OCI-LY1 (cell line): ENCODE measurements at regions not wholly inside any gene's neighbourhood (a gene's known extent, or its start where the extent isn't known, plus 50 kb on each side); places are given as distances from the start of the nearest gene placed in this dataset.

Experiments
- H2AFZ ChIP-seq: fragments of 200-600 bp; sonication (generic), shearing (Covaris generic); 2 replicates; pipeline ENCODE4 v1.6.0; 2014; ENCODE audit warnings: antibody characterized with exemption, mild to moderate bottlenecking, low read length
- H3F3A ChIP-seq: fragments of 200-600 bp; sonication (generic), shearing (Covaris generic); 2 replicates; pipeline ENCODE4 v1.6.0; 2014; ENCODE audit warnings: mild to moderate bottlenecking, antibody characterized with exemption, low read length, moderate library complexity; ENCODE audit not compliant: insufficient read depth
- H3K27ac ChIP-seq: fragments of 200-600 bp; sonication (generic); 2 replicates; pipeline ENCODE4 v1.5.1; 2014; ENCODE audit warnings: low read length, mixed run types, mild to moderate bottlenecking, low read depth; ENCODE audit not compliant: poor library complexity, severe bottlenecking
- H3K27me3 ChIP-seq: fragments of 200-600 bp; sonication (generic); 2 replicates; pipeline ENCODE4 v1.6.0; 2014; ENCODE audit warnings: antibody characterized with exemption, mild to moderate bottlenecking, low read length, moderate library complexity; ENCODE audit not compliant: insufficient read depth
- H3K36me3 ChIP-seq: fragments of 200-600 bp; sonication (generic); 2 replicates; pipeline ENCODE4 v1.6.1; 2014; ENCODE audit warnings: mild to moderate bottlenecking, antibody characterized with exemption, low read length, moderate library complexity, mixed read lengths; ENCODE audit not compliant: insufficient read depth
- H3K4me1 ChIP-seq: fragments of 200-600 bp; sonication (generic); 2 replicates; pipeline ENCODE4 v1.5.1; 2014; ENCODE audit warnings: mild to moderate bottlenecking, low read length, moderate library complexity; ENCODE audit not compliant: insufficient read depth, severe bottlenecking
- H3K4me2 ChIP-seq: fragments of 200-600 bp; sonication (generic), shearing (Covaris generic); 2 replicates; pipeline ENCODE4 v1.6.1; 2014; ENCODE audit warnings: low read length
- H3K4me3 ChIP-seq: fragments of 200-600 bp; sonication (generic); 2 replicates; pipeline ENCODE4 v1.5.1; 2014; ENCODE audit warnings: low read length, low read depth, mild to moderate bottlenecking, mixed read lengths; ENCODE audit not compliant: poor library complexity, severe bottlenecking
- H3K79me2 ChIP-seq: fragments of 200-600 bp; shearing (Covaris generic); 2 replicates; pipeline ENCODE4 v1.6.1; 2016; ENCODE audit warnings: mixed run types, low read length, mixed read lengths; ENCODE audit not compliant: insufficient read depth
- H3K9ac ChIP-seq: fragments of 200-600 bp; sonication (generic), shearing (Covaris generic); 2 replicates; pipeline ENCODE4 v1.6.1; 2014; ENCODE audit warnings: mild to moderate bottlenecking, low read length, mixed read lengths
- H3K9me2 ChIP-seq: fragments of 200-600 bp; sonication (generic), shearing (Covaris generic); 2 replicates; pipeline ENCODE4 v1.6.1; 2014; ENCODE audit warnings: low read depth, mild to moderate bottlenecking, low read length, mixed read lengths
- H3K9me3 ChIP-seq: fragments of 200-600 bp; shearing (Covaris generic); 2 replicates; pipeline ENCODE4 v1.6.1; 2014; ENCODE audit warnings: low read length, mixed read lengths
- H4K20me1 ChIP-seq: fragments of 200-600 bp; sonication (generic), shearing (Covaris generic); 2 replicates; pipeline ENCODE4 v1.6.0; 2016; ENCODE audit warnings: mild to moderate bottlenecking, low read length; ENCODE audit not compliant: insufficient read depth
- CTCF ChIP-seq: fragments of 200-600 bp; sonication (generic), shearing (Covaris generic); IDR thresholded peaks from 2 replicates; pipeline ENCODE4 v1.5.1; 2017; ENCODE audit warnings: mild to moderate bottlenecking, antibody characterized with exemption, low read length, moderate library complexity, mixed read lengths
- EZH2 ChIP-seq: fragments of 200-600 bp; sonication (generic), shearing (Covaris generic); IDR thresholded peaks from 2 replicates; pipeline ENCODE4 v1.8.0; 2017; ENCODE audit warnings: borderline replicate concordance, mixed run types, mild to moderate bottlenecking, antibody characterized with exemption, low read length, moderate library complexity, mixed read lengths

DNA sequence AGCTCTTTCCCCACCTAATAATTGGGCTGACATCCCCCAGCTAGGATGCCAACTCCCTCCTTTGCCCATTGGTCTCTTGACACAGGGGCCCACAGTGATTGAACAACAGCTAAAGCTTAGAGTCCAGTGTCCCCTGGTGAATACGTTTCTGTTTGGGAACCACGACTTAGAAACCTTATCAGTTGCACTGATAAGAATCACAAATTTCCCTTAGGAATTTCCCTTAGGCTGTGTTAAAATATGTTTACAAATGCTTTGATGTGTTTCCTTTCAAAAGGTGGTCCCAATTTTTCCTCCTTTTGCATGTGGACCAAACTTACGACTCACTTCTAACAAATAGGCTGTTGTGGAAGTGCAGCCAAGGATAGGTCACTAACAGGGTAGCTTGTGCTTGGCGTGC is 126.0 kb upstream of the INHBA start:
- H3K36me3 ChIP-seq = no peaks in the 10 kb centered on the region
- H3K9me3 ChIP-seq = no peaks in the 10 kb centered on the region
- H3K79me2 ChIP-seq = no peaks in the 10 kb centered on the region
- H3F3A ChIP-seq = no peaks in the 10 kb centered on the region
- H4K20me1 ChIP-seq = no peaks in the 10 kb centered on the region
- no peak overlapping the region for H2AFZ ChIP-seq
- H3K9me2 ChIP-seq = no peaks in the 10 kb centered on the region
- no peak overlapping the region for H3K4me2 ChIP-seq
- H3K27me3 ChIP-seq = no peaks in the 10 kb centered on the region
- TF ChIP-seq CTCF (no peak), EZH2 (no peak)
- no peak overlapping the region for H3K4me3 ChIP-seq
- no peak overlapping the region for H3K27ac ChIP-seq
- no peaks in the 10 kb centered on the region for H3K4me1 ChIP-seq
- H3K9ac ChIP-seq = no peak overlapping the region

DNA sequence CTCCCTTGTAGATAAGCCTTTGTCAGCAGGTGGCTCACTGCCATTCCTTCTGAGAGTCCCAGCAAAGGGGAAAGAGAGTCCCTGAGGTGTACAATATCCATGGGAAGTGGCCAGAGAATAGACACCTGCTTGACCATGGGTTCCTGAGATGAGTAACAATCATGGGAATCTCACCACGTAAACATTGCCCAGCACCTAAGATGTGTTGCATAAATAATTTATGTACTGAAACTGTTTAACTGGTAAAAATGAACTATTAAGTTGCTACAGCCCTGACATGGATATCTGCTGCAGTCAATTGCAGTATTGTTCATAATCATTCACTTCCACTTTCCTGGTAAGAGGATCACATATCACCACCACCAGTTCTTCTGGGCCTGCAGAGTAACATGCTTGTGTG is 123.8 kb upstream of the INHBA start:
- TF ChIP-seq CTCF (no peak), EZH2 (no peak)
- no peaks in the 10 kb centered on the region for H3F3A ChIP-seq

DNA sequence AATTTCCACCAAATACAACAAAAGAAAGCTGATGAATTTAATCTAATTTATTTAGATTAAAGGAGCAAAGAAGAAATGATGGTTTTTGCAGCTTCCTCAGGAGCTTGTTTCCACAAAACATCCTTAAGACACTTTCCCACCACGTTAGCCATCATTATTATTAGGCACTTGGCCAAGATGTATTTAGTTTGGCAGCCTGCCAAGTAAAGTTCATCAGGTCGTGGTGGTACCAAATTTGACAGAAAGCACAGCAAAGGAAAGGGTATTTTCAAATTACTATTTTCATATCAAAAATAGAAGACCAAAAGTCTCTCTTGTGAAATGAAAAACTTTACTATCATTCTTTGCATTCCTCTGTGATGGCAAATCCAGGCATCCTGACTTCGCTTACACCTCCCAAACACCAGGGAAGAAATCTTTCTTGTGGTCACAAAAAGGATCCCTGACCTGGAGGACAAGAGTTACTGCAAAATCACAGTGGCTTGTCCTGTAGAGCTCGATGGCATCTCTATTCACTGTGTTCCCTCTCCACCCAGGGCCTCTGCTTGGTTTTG is 123.1 kb upstream of the INHBA start:
- no peak overlapping the region for H2AFZ ChIP-seq
- H4K20me1 ChIP-seq = no peaks in the 10 kb centered on the region
- no peak overlapping the region for H3K4me2 ChIP-seq
- H3K9me3 ChIP-seq = no peaks in the 10 kb centered on the region
- H3K36me3 ChIP-seq = no peaks in the 10 kb centered on the region
- no peaks in the 10 kb centered on the region for H3K79me2 ChIP-seq
- no peak overlapping the region for H3K9ac ChIP-seq
- no peak for TF ChIP-seq EZH2
- TF ChIP-seq CTCF = no peak
- H3F3A ChIP-seq = no peaks in the 10 kb centered on the region
- H3K4me1 ChIP-seq = no peaks in the 10 kb centered on the region
- no peak overlapping the region for H3K4me3 ChIP-seq
- H3K9me2 ChIP-seq = no peaks in the 10 kb centered on the region
- no peaks in the 10 kb centered on the region for H3K27me3 ChIP-seq
- H3K27ac ChIP-seq = no peak overlapping the region

More for the DNA sequence above, 123.8 kb upstream of the INHBA start:
- no peaks in the 10 kb centered on the region for H3K79me2 ChIP-seq
- no peaks in the 10 kb centered on the region for H3K9me3 ChIP-seq
- H3K27ac ChIP-seq = no peak overlapping the region
- no peak overlapping the region for H3K4me2 ChIP-seq
- H3K36me3 ChIP-seq = no peaks in the 10 kb centered on the region
- H4K20me1 ChIP-seq = no peaks in the 10 kb centered on the region
- no peaks in the 10 kb centered on the region for H3K4me1 ChIP-seq
- H2AFZ ChIP-seq = no peak overlapping the region
- H3K9me2 ChIP-seq = no peaks in the 10 kb centered on the region
- no peaks in the 10 kb centered on the region for H3K27me3 ChIP-seq
- no peak overlapping the region for H3K9ac ChIP-seq
- H3K4me3 ChIP-seq = no peak overlapping the region
